CD14-positive monocyte (primary cell): ENCODE measurements at regions not wholly inside any gene's neighbourhood (a gene's known extent, or its start where the extent isn't known, plus 50 kb on each side); places are given as distances from the start of the nearest gene placed in this dataset.
A peak's percentile ranks its signal among the peaks of the same experiment; 100 is the strongest.

Source experiments
- DNase-seq, 3 donors: peaks; one replicate each; pipeline ENCODE4 v3.0.0-alpha.2; 2011 to 2022
- H2AFZ ChIP-seq: 2 replicates; pipeline ENCODE4 v1.6.0; 2012; ENCODE audit warnings: mild to moderate bottlenecking, low read depth, low read length, inconsistent platforms; ENCODE audit not compliant: insufficient read depth, poor library complexity, severe bottlenecking
- H3K27ac ChIP-seq, 2 donors: 1 replicate in 1 of 2; 2 replicates in 1 of 2; pipeline ENCODE4 v1.5.1; 2012 to 2013; ENCODE audit warnings: low read length in 2 of 2, control low read depth in 1 of 2, inconsistent platforms in 1 of 2, low read depth in 1 of 2, mild to moderate bottlenecking in 1 of 2
- H3K27me3 ChIP-seq, 2 donors: one replicate each; pipeline versions ENCODE4 v1.6.0 to v1.6.1; 2011 to 2013; ENCODE audit warnings: low read length in 2 of 2; ENCODE audit not compliant: control insufficient read depth in 2 of 2, insufficient read depth in 2 of 2
- H3K36me3 ChIP-seq, 2 donors: replicated peaks in 1 of 2; 1 replicate in 1 of 2; 2 replicates in 1 of 2; pipeline versions ENCODE4 v1.5.1 to v1.6.1; 2012 to 2013; ENCODE audit warnings: low read length in 2 of 2, control low read depth in 1 of 2, inconsistent platforms in 1 of 2, mild to moderate bottlenecking in 1 of 2; ENCODE audit not compliant: insufficient read depth in 2 of 2, control insufficient read depth in 1 of 2
- H3K4me1 ChIP-seq, 2 donors: 1 replicate in 1 of 2; 2 replicates in 1 of 2; pipeline versions ENCODE4 v1.5.1 to v1.6.1; 2012 to 2013; ENCODE audit warnings: low read length in 2 of 2, control low read depth in 1 of 2, inconsistent platforms in 1 of 2, mild to moderate bottlenecking in 1 of 2, moderate library complexity in 1 of 2; ENCODE audit not compliant: insufficient read depth in 2 of 2, control insufficient read depth in 1 of 2
- H3K4me2 ChIP-seq: replicated peaks from 2 replicates; pipeline ENCODE3; 2012; ENCODE audit warnings: low read length, moderate library complexity, mild to moderate bottlenecking; ENCODE audit not compliant: poor library complexity, severe bottlenecking; ENCODE audit errors: extremely low read depth
- H3K4me3 ChIP-seq, 3 experiments: fragments of 200-600 bp in 1 of 3; sonication (generic) in 1 of 3; replicated peaks in 1 of 3; 1 replicate in 2 of 3; 2 replicates in 1 of 3; pipeline ENCODE4 v1.5.1; 2011 to 2013; ENCODE audit warnings: low read length in 3 of 3, mild to moderate bottlenecking in 3 of 3, control low read depth in 2 of 3, low read depth in 2 of 3, inconsistent platforms in 1 of 3, moderate library complexity in 1 of 3
- H3K79me2 ChIP-seq: 2 replicates; pipeline ENCODE4 v1.6.0; 2012; ENCODE audit warnings: mild to moderate bottlenecking, control low read depth, inconsistent platforms, low read length, moderate library complexity; ENCODE audit not compliant: insufficient read depth
- H3K9ac ChIP-seq: 2 replicates; pipeline ENCODE4 v1.6.0; 2017; ENCODE audit warnings: low read length, mild to moderate bottlenecking; ENCODE audit not compliant: insufficient read depth, poor library complexity, severe bottlenecking
- H3K9me3 ChIP-seq, 2 donors: replicated peaks in 1 of 2; 1 replicate in 1 of 2; 2 replicates in 1 of 2; pipeline versions ENCODE4 v1.5.1 to v1.6.1; 2012 to 2013; ENCODE audit warnings: low read length in 2 of 2, control low read depth in 1 of 2; ENCODE audit not compliant: control insufficient read depth in 1 of 2, insufficient read depth in 1 of 2
- H4K20me1 ChIP-seq: 2 replicates; pipeline ENCODE4 v1.6.0; 2012; ENCODE audit warnings: mild to moderate bottlenecking, low read length, control low read depth, moderate library complexity; ENCODE audit not compliant: insufficient read depth
- H3K27ac Mint-ChIP-seq, 7 donors: one replicate each; pipeline ENCODE4 v1.8.0; 2020; ENCODE audit warnings: mild to moderate bottlenecking in 7 of 7, mixed read lengths in 7 of 7, moderate library complexity in 6 of 7, inconsistent platforms in 2 of 7
- H3K27me3 Mint-ChIP-seq, 3 donors: one replicate each; pipeline ENCODE4 v1.8.0; 2021 to 2022; ENCODE audit warnings: low read depth in 3 of 3, mild to moderate bottlenecking in 3 of 3, mixed read lengths in 3 of 3, moderate library complexity in 3 of 3, inconsistent platforms in 1 of 3
- H3K36me3 Mint-ChIP-seq, 2 donors: one replicate each; pipeline ENCODE4 v1.8.0; 2020; ENCODE audit warnings: mixed read lengths in 2 of 2, inconsistent platforms in 1 of 2, mild to moderate bottlenecking in 1 of 2
- H3K4me1 Mint-ChIP-seq: one replicate; pipeline ENCODE4 v1.8.0; 2020; ENCODE audit warnings: mild to moderate bottlenecking, mixed read lengths
- H3K4me3 Mint-ChIP-seq, 2 donors: one replicate each; pipeline ENCODE4 v1.8.0; 2020; ENCODE audit warnings: mild to moderate bottlenecking in 2 of 2, mixed read lengths in 2 of 2, moderate library complexity in 1 of 2
- H3K9me3 Mint-ChIP-seq, 7 donors: one replicate each; pipeline ENCODE4 v1.8.0; 2020 to 2022; ENCODE audit warnings: mixed read lengths in 7 of 7, mild to moderate bottlenecking in 6 of 7, moderate library complexity in 6 of 7, inconsistent platforms in 2 of 7
- WGBS: methylation state at CpG from one replicate; pipeline ENCODE4 v1.1.5; 2013; ENCODE audit warnings: missing lambda C conversion rate; ENCODE audit not compliant: insufficient coverage; 5-methylcytosine and 5-hydroxymethylcytosine counted together
- intact Hi-C, 2 donors: fragments of 100-400 bp; cut with micrococcal nuclease; formaldehyde crosslinking; loops; one replicate each; pipeline versions ENCODE4 v1.15.0 to v1.15.1; 2023
- TF ChIP-seq, protein P1 (sequence below): fragments of 200-600 bp; IDR thresholded peaks from one replicate; pipeline ENCODE4 v1.8.0; 2022; ENCODE audit warnings: antibody characterized with exemption, mild to moderate bottlenecking

DNA sequence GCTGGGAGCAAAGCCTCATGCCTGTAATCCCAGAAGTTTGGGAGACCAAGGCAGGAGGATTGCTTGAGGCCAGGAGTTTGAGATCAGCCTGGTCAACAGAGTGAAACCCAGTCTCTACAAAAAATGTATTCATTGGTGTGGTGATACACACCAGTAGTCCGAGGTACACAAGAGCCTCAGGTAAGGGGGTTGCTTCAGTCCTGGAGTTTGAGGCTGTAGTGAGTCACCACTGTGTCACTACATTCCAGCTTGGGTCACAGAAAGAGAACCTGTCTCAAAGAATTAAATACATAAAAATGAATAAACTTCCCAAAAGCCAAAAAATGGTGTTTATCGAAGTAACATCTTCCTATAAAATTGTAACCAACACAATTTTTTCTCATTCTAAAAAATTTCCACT, 568.1 kb upstream of the LINC00305 start:
- H3K27ac Mint-ChIP-seq: no peak overlapping the region
- Histone ChIP-seq H3K9me3 (peaks cover 0 to 7% of the 10 kb centered on the region in 2 donors), H3K27ac (no peak overlapping the region), H3K79me2 (no peaks in the 10 kb centered on the region), H3K36me3 (no peaks in the 10 kb centered on the region), H3K4me3 (no peak overlapping the region), H3K27me3 (no peaks in the 10 kb centered on the region), H3K4me2 (no peak overlapping the region), H4K20me1 (no peaks in the 10 kb centered on the region), H3K4me1 (peaks cover 14 to 23% of the 10 kb centered on the region in 2 donors), H3K9ac (no peak overlapping the region), H2AFZ (no peak overlapping the region)
- H3K4me1 Mint-ChIP-seq: peaks cover 22% of the 10 kb centered on the region
- no peaks in the 10 kb centered on the region for H3K36me3 Mint-ChIP-seq
- TF ChIP-seq, protein P1, sequence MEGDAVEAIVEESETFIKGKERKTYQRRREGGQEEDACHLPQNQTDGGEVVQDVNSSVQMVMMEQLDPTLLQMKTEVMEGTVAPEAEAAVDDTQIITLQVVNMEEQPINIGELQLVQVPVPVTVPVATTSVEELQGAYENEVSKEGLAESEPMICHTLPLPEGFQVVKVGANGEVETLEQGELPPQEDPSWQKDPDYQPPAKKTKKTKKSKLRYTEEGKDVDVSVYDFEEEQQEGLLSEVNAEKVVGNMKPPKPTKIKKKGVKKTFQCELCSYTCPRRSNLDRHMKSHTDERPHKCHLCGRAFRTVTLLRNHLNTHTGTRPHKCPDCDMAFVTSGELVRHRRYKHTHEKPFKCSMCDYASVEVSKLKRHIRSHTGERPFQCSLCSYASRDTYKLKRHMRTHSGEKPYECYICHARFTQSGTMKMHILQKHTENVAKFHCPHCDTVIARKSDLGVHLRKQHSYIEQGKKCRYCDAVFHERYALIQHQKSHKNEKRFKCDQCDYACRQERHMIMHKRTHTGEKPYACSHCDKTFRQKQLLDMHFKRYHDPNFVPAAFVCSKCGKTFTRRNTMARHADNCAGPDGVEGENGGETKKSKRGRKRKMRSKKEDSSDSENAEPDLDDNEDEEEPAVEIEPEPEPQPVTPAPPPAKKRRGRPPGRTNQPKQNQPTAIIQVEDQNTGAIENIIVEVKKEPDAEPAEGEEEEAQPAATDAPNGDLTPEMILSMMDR: no peak
- no CpG with 5 or more reads among the region's 2 CpGs for whole genome bisulfite sequencing
- DNase-seq: no peak
- peaks cover 0 to 1% (median 0%) of the 10 kb centered on the region in 3 donors for H3K27me3 Mint-ChIP-seq
- H3K9me3 Mint-ChIP-seq: peaks cover 0 to 14% (median 6%) of the 10 kb centered on the region in 7 donors
- H3K4me3 Mint-ChIP-seq: no peak overlapping the region
- intact Hi-C loops: no loop called here

DNA sequence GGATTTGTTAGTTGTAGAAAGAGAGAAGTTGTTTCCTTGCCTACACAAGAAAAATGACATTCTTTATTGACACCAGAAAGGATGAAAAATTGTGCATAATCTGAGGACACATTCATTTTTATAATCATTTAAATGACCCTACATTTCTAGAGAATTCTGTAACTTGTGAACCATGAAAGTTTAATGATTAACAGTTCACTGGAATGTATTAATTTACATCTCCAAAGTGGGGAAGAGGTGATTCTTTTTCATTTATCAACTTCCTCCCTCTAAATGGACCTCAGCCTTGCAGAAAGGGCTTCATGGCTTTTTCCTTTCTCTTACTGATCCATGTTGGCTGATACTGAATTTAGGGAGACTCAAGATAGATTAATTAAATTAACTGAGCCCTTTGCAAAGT, 565.2 kb upstream of the LINC00305 start:
- Histone ChIP-seq H3K9ac (no peak overlapping the region), H3K27ac (no peak overlapping the region), H2AFZ (no peak overlapping the region), H3K36me3 (no peaks in the 10 kb centered on the region), H3K4me2 (no peak overlapping the region), H3K9me3 (no peaks in the 10 kb centered on the region), H3K4me3 (no peak overlapping the region), H3K4me1 (peaks cover 14 to 23% of the 10 kb centered on the region in 2 donors), H4K20me1 (no peaks in the 10 kb centered on the region), H3K79me2 (no peaks in the 10 kb centered on the region), H3K27me3 (no peaks in the 10 kb centered on the region)
- TF ChIP-seq, protein P1: no peak
- intact Hi-C loops: no loop called here
- H3K27ac Mint-ChIP-seq: peak overlapping the region in 1 of 7 donors; percentile 87
- no peaks in the 10 kb centered on the region for H3K27me3 Mint-ChIP-seq
- H3K4me3 Mint-ChIP-seq: no peak overlapping the region
- H3K36me3 Mint-ChIP-seq: peaks cover 0 to 3% of the 10 kb centered on the region in 2 donors
- DNase-seq: no peak
- peaks cover 22% of the 10 kb centered on the region for H3K4me1 Mint-ChIP-seq
- peaks cover 2 to 18% (median 6%) of the 10 kb centered on the region in 7 donors for H3K9me3 Mint-ChIP-seq
